DMS 273 (cell line): ENCODE measurements at regions not wholly inside any gene's neighbourhood (a gene's known extent, or its start where the extent isn't known, plus 50 kb on each side); places are given as distances from the start of the nearest gene placed in this dataset.
"Not testable (repeated sequence)": the region's sequence is repeated elsewhere in the genome, so short reads cannot be mapped to it uniquely, and the experiment has no call there.

Experiments used
- DNase-seq: peaks from one replicate; lab custom pipeline; 2025; ENCODE audit not compliant: unreplicated experiment; lab: John Stamatoyannopoulos, UW

DNA sequence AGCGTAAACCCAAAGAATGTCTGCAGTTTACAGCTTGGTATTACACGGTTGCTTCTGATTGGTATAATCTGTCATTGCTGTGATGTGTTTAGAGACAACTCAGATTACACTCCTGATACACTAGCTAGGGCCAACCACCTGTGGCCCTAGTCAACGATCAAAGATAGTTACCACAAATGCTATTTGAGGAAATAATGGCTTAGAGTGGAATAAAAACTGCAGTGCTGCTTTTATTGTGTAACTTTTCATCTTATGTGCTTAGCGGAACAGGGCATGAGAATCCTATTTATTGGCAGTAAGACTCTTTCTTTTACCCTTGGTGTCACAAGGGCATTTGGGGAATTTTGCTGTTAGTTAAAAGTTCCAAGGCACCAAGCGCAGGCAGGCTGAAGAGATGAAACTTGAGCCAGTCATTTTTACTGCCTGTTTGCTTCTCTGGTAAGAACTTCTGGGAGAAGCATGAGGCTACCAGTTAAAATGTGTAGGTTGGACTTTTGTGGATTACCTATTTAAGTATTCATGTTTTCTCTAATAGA is 363.3 kb downstream of the KCNRG start:
- DNase-seq, result peak; percentile 42

DNA sequence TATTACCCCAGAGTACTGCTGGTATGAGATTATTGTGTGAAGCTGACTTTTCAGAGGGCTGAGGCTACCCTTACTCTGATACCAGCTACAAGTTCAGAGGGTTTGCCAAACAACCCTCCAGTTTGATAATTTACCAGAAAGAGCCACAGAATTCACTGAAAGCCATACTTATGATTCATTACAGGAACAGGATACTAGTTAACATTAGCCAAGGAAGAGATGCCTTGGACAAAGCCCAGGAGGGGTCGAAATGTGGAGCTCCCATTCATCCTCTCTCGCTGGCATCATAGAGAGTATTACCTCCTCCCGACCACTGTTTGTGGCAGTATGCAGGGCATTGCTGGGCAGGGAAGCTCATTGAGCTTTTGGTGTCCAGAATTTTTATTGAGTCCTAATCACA is 364.3 kb downstream of the KCNRG start:
- DNase-seq, result no peak

DNA sequence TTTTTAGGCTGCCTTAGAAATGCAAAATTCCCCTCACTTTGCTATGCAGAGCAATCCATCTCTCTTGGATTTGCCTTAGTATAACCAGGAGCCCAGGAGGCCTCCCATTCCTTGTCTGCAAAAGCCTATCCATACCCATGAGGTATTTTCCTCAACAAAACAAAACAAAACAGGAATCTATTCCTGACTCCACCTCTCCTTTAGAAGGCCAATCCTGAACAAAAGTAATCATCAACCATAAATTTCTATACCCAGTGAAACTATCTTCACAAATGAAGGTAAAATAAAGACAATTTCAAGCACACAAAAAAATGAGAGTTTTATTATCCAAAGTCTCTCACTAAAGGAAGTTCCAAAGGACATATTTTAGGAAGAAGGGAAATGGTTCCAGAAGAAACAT is 365.7 kb downstream of the KCNRG start:
- DNase-seq, result no peak

DNA sequence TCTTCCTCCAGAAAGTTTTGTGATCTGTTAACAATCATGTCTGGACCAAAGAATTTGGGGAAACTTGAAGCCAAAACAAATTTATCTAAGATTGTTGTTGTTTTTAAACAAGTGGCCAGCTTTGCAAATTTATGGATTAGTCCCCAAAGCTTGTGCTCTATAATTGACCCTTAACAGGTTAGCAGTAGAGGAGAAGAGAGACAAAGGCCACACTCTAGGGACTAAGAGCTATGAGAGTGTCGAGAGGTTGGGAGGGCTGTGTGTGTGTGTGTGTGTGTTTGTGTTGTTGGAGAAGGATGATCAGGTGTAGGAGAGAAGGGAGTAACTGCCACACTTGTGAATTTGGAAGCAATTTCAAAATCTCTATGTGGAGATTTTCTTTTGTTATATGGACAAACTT is 367.3 kb downstream of the KCNRG start:
- DNase-seq, result no peak

DNA sequence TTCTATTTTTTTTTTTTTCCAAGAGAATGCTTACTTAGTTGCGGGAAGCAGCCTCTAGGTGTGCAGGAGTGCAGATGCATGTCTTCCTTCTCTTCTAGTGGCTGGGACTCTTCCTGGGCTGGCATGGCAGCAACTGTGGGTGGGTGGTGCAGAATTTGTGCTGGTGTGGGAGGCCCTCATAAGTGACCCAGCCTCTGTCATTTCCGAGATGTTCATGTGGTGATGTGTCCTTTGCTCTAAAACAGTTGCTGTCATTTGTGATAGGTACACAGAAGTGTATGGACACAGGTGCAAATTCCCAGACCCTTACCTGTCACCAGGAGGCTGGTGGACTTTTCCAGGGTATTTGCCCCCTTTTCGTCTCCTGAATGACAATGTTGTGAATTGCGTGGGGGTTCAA is 367.7 kb downstream of the KCNRG start:
- DNase-seq, result no peak

DNA sequence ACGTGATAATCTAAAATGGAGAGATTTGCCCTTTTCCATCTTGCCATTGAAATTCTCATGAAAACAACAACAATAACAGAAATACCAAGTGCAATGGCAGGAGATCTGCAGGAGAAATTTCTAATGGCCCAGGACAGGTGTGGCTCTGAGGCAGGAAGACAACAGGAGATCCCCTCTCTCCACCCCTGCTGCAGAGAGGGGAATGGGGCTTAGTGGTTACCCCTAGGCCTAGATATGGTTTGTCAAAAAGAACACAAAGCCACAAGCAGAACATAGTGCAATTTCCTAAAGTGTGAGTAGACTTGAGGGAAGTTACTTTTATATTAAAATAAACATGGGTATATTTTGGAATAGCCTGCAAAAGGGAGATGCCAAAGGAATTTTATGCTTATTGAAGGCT is 369.5 kb downstream of the KCNRG start:
- DNase-seq, result no peak

DNA sequence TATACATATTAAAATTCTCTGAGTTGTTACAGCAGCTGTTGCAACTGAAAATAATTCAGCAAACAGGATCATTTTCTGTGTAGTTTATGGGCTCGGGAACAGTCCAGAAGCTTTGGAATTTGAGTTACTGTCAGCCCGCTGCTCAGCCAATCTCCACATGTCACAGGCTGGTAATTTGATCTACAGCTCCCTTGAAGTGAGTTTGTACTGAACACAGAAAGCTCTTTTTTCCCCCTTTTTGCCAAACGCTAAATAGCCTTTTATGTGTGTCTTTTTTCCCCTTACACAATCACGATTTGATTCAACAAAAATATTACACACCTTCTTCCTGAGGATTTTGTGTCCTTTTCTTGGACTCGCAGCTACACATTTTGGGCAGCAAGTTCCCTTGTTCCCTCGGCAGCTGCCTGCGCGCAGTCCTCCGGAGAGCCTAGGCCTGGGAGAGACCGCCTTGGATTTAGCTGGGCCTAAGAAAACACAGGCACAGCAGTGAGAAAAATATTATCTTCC is 371.4 kb downstream of the KCNRG start:
- peak; percentile 78 for DNase-seq

DNA sequence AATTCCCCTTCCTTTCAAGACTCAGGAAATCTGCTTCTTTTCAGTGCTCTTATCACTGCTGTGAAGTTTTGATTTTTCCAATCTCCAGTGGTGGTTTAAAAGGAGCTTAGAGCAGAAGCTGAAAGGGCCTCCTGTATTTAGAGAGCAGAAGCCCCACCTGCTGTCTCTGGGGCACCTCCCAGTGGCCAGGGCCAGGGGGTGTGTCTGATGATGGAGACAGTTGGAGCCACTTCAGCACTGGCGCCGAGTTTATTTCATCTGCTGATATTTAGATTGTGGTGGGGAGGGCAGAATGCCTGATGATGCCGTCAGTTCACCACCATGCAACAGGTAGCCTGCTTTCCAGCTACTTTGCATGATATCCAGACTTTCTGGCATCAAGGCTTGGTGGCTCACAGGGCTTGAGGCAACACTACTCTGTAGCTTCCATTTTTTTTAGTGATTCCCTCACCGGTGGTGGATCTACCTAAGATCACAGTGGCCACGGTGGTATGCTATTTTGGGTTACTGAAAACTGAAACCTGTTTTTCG is 371.9 kb downstream of the KCNRG start:
- DNase-seq, result peak; percentile 93

DNA sequence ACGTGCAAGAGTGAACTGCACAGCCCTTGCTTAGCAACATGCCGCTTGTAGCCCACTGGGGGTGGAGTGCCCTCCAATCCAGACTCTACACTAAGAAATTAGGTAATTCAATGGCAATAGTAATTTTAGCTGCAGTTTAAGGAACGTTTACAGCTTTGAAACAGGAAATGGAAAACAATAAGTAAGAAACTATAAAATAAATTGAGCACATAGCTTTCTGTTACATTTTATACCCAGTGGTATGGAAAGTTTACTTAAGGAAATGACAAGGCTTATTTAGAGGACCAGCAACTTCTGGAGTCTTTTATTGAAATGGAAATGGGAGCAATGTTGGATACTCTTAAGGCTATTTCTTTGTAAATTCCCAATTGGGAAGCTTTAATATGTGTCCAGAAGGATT is 373.2 kb downstream of the KCNRG start:
- DNase-seq, result no peak

DNA sequence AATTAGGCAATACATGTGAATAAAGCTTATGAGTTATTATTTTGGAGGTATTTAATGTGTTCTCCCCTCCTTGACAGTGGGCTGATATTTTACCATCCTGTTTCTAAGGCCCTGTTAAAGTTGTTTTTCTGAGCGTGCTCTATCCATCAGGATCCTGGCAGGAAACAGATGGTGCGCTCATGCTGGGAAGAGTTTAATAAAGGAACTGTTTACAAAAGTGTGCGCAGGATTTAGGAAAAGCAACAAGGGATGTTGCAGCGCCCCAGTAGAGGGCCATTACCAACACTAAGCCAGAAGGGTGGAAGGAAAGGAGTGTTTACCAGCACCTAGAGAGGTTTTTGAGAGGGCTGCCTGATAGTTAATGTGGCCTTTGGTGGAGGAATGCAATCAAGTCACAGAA is 374.5 kb downstream of the KCNRG start:
- peak; percentile 93 for DNase-seq

DNA sequence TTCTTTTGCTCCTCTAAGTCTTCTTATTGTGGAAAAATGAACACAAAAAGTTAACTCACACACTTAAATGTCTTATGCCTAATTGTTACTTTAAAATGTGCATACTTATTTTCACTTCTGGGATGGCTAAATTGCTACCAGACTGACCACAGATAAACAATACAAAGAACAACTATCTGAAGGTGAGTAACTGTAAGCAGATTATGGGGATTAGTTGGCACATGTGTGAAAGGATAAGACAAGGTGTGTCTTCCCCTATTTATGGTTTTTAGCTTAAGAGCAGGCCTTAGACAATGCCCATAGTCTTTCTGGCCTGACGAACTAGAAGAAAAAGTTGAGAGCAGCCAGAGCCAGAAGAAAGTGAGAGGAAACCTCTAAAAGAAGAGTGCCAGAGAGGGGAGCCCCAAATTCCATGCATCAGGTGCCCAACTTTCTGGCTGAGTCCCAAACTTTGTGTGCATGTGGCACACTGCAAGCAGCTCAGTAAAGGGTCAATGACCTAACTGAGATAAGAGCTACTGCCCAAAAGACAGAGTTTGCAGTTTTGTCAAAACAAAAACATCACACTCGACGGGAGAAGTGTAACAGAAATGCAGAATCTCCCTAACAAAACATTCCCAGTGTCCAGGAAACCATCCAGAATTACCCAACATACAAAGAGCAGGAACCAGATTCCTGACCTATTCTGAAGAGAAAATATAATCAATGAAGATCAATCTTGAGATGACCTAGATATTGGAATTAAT is 375.4 kb downstream of the KCNRG start:
- no peak for DNase-seq

DNA sequence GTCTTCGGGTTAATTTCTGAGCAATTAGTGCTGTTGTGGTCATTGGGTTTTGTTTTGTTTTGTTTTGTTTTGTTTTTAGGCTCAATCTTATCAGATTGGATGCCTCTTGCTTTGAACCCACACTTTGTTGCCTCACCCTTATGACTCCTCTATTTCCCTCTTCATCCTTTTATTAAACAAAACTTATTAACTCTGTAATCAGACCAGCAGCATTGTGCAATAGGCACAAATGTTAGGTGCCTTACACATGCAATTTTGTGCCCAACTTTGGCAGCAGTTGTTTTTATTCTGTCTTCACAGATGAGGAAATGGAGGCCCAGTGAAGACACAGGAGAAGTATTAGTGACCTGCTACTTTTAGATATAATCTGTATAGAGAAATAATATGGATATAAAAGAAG is 377.7 kb downstream of the KCNRG start:
- DNase-seq, result peak; percentile 18

DNA sequence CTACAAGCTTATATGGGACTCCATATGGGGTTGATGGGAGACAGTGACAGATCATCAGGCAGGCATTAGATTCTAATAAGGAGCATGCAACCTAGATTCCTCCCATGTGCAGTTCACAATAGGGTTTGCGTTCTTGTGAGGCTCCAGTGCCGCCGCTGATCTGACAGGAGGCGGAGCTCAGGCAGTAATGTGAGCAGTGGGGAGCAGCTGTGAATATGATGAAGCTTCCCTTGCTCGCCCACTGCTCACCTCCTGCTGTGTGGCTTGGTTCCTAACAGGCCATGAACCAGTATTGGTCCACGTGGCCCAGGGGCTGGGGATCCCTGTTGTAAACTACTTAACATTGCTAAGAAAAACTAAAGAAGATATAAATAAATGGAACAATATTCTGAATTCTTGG is 378.4 kb downstream of the KCNRG start:
- DNase-seq, result peak; percentile 91

DNA sequence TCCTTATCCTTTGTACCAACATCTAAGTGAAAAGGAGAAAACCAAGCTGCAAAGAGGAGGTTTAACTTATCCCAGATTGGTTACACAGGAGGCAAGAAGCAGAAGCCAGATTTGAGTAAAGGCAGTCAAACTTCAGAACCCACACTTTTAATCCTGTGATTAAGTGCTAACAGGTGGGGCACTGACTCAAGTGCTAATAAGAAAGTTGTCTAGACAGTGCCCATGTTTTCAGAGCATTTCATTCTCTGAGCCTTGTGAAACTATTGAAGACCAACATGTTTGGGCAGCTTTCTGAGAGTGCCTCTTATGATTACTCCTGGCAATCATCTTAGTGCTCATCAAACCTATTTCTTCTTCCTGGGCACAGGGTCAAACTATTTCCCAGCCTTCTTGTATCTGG is 380.8 kb downstream of the KCNRG start:
- DNase-seq, result peak; percentile 16

DNA sequence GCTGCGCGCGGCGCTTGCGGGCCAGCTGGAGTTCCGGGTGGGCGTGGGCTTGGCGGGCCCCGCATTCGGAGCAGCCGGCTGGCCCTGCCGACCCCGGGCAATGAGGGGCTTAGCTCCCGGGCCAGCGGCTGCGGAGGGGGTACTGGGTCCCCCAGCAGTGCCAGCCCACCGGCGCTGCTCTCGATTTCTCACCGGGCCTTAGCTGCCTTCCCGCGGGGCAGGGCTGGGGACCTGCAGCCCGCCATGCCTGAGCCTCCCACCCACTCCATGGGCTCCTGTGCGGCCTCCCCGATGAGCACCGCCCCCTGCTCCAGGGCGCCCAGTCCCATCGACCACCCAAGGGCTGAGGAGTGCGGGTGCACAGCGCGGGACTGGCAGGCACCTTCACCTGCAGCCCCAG is 381.4 kb downstream of the KCNRG start:
- DNase-seq, result not testable (repeated sequence)

DNA sequence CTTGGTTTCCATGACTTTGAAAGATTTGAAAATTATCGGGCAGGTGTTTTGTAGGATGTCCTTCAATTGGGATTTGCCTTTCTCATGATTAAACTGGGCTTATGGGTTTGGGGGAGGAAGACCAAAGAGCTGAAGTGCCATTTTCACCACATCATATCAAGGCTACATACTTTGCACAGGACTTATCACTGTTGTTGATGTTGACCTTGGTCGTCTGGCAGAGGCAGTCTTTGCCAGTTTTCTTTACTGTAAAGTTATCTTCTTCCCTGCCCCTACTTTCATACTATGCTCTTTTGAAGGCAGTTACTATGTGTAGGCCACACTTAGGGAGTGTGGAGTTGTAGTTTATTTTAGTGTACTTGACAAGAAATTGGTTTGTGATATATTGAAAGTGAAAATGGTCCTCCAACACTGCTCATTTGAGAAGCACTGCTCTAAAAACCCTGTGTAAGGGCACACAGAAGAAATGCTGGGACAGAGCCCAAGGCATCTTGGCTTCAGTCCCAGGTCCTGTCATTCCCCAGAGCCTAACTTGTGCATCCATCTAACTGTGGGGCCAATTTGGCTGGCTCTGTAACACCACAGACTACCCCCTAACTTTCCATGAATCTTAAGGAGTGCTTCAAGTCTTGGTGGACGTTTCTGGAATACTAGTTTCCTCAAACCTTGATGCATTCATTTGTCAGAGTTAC is 384.9 kb downstream of the KCNRG start:
- DNase-seq, result peak; percentile 55

DNA sequence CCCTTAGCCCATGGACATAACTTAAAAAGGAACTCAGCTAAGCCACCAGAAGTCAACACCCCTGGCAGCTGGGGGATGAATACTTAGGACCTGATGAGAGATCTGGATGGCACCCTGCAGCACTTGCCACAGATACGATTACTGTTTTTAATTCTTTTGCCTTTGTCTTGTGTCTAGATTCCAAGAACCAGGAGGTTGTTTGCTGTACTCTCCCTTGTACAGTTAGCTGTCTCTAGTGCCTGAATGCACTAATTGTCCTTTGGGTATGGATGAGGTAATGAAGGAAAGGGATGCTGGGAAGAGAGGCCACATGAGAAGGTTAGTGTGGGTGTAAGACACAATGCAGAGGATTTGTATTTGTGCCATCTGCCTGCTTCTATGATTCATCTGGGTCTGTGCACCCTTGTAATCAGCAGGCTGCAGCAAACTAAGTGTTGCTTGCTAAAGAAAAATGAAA is 385.8 kb downstream of the KCNRG start:
- DNase-seq, result peak; percentile 77

DNA sequence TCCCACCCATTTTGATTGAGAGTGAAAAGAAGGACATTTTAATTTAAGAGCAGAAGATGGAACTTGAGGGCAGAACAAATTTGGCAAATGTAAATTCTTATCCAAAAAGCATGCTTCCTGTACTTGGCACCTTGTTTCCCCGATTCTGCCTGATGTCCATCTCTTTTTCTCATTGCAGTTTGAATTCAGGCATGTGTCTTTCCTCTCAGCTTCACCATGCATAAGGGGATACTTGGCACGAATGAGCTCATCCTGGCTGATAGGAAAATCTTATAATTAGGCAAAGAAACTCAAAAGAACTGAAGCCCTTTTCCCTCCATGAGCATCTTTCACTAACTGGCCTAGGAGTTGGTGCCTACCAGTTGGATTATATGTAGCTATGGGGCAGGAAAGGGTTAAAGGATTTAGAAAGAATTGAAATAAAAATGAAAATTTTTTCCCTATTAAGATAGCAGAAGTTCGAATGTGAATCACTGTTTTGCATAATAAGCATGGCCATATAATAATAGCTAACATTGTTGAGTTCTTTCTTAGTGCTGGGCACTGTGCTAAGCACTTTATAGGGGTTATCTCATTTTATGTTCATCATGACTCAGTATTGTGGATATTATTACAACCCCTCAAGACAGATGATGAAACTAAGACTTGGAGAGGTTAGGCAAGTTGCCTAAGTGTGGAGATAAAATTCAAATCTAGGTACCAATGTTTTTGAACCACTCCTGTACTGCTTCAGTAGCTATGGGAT is 386.6 kb downstream of the KCNRG start:
- DNase-seq, result peak; percentile 13

DNA sequence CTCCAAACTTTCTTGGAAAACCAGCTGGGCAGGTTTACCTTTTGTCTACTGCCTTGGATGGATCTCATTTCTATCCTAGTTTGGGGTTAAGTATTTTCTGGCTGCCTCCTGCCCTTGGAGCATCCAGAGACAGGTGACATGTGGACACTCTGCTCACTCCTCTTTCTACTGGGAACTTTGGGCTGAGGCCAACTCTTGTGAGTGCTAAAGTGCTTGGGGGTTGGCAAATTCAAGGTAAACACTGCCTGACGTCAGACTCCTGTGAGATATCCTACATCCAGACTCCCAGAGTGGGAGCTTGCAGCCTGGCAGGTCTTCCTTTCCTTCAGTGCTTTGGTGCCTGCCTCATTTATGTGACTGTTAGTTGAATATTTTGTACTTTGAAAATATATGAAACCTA is 388.1 kb downstream of the KCNRG start:
- peak; percentile 62 for DNase-seq

DNA sequence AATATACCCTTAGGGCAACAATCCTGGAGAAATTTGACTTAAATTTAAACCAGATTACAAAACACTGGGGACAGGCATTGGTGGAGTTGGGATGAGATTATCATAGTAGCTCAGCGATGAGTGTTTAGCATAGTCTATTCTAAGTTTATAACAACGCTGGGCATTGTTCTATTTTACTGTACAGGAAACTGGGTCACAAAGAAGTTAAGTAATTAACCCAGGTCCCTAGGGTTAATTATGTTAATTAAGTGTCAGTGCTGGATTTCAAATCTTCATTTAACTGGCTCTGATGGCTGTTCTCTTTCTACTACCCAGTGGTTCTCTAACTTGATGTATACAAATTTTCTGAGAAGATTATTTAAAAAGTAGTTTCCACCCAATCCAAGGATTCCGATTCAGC is 388.9 kb downstream of the KCNRG start:
- no peak for DNase-seq

DNA sequence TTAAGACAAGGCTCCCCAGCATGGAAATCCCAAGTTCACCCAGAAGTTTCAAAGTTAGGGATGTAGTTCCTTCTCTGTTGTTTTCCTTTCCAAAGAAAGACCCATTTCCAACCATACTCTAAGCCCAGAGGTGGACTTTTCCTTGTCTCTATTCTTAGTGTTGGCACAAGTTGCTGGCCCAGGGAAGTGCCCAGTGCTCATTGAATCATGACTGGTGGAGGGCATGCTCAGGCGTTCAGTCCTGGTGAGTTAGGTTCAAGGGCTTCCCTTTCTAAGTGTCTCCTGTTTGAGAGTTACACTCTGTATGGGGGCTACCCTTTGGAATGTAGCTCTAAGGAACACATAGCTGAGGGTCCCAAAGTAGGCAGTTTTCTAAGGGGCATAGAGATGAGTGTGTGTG is 389.5 kb downstream of the KCNRG start:
- no peak for DNase-seq
